ENCODE measurements at regions not wholly inside any gene's neighbourhood (a gene's known extent, or its start where the extent isn't known, plus 50 kb on each side); places are given as distances from the start of the nearest gene placed in this dataset.
"Not testable (repeated sequence)": the region's sequence is repeated elsewhere in the genome, so short reads cannot be mapped to it uniquely, and the experiment has no call there.

- DNase-seq (ENCODE audit: low read depth): no peak
Observed at GRCh38 chr11:81819462-81819861, 914.2 kb downstream of the FAM181B start.

GRCh38 chr11:81804858-81805257 is 928.8 kb downstream of the FAM181B start:
- H3K36me3 ChIP-seq (ENCODE audit: control insufficient read depth, insufficient read depth, low read length): no peaks in the 10 kb centered on the region
- no peak for DNase-seq (ENCODE audit: low read depth)
- H3K4me3 ChIP-seq (ENCODE audit: low read depth, low read length): no peak overlapping the region
- TF ChIP-seq CTCF (IDR thresholded peaks at IDR 0.05; ENCODE audit: insufficient read depth, low read length, poor library complexity, severe bottlenecking): no peak
- H3K27me3 ChIP-seq (ENCODE audit: control insufficient read depth, insufficient read depth, low read length): no peaks in the 10 kb centered on the region

More at GRCh38 chr11:81819462-81819861, 914.2 kb downstream of the FAM181B start:
- Histone ChIP-seq H3K36me3 (ENCODE audit: control insufficient read depth, insufficient read depth, low read length) (no peaks in the 10 kb centered on the region), H3K27me3 (ENCODE audit: control insufficient read depth, insufficient read depth, low read length) (no peaks in the 10 kb centered on the region), H3K4me3 (ENCODE audit: low read depth, low read length) (no peak overlapping the region)
- no peak for TF ChIP-seq CTCF (IDR thresholded peaks at IDR 0.05; ENCODE audit: insufficient read depth, low read length, poor library complexity, severe bottlenecking)

- no peak for TF ChIP-seq CTCF (IDR thresholded peaks at IDR 0.05; ENCODE audit: insufficient read depth, low read length, poor library complexity, severe bottlenecking)
- no peak overlapping the region for H3K4me3 ChIP-seq (ENCODE audit: low read depth, low read length)
- H3K27me3 ChIP-seq (ENCODE audit: control insufficient read depth, insufficient read depth, low read length): no peaks in the 10 kb centered on the region
- no peaks in the 10 kb centered on the region for H3K36me3 ChIP-seq (ENCODE audit: control insufficient read depth, insufficient read depth, low read length)
- DNase-seq (ENCODE audit: low read depth): no peak
Observed at GRCh38 chr11:81802591-81802990, 931.1 kb downstream of the FAM181B start.

GRCh38 chr11:81792416-81792815 is 941.2 kb downstream of the FAM181B start:
- H3K36me3 ChIP-seq (ENCODE audit: control insufficient read depth, insufficient read depth, low read length): no peaks in the 10 kb centered on the region
- H3K4me3 ChIP-seq (ENCODE audit: low read depth, low read length): no peak overlapping the region
- no peak for TF ChIP-seq CTCF (IDR thresholded peaks at IDR 0.05; ENCODE audit: insufficient read depth, low read length, poor library complexity, severe bottlenecking)
- DNase-seq (ENCODE audit: low read depth): no peak
- H3K27me3 ChIP-seq (ENCODE audit: control insufficient read depth, insufficient read depth, low read length): no peaks in the 10 kb centered on the region

- TF ChIP-seq CTCF (IDR thresholded peaks at IDR 0.05; ENCODE audit: insufficient read depth, low read length, poor library complexity, severe bottlenecking): peak; percentile 27
- Histone ChIP-seq H3K27me3 (ENCODE audit: control insufficient read depth, insufficient read depth, low read length) (no peaks in the 10 kb centered on the region), H3K4me3 (ENCODE audit: low read depth, low read length) (no peak overlapping the region), H3K36me3 (ENCODE audit: control insufficient read depth, insufficient read depth, low read length) (no peaks in the 10 kb centered on the region)
- DNase-seq (ENCODE audit: low read depth): peak; percentile 18
Observed at GRCh38 chr11:81787584-81788049, 946.0 kb downstream of the FAM181B start.

- no peak for DNase-seq (ENCODE audit: low read depth)
- Histone ChIP-seq H3K4me3 (ENCODE audit: low read depth, low read length) (no peak overlapping the region), H3K36me3 (ENCODE audit: control insufficient read depth, insufficient read depth, low read length) (no peaks in the 10 kb centered on the region), H3K27me3 (ENCODE audit: control insufficient read depth, insufficient read depth, low read length) (no peaks in the 10 kb centered on the region)
- no peak for TF ChIP-seq CTCF (IDR thresholded peaks at IDR 0.05; ENCODE audit: insufficient read depth, low read length, poor library complexity, severe bottlenecking)
Observed at GRCh38 chr11:81772166-81772565, 961.5 kb downstream of the FAM181B start.

- H3K4me3 ChIP-seq (ENCODE audit: low read depth, low read length); DNase-seq (ENCODE audit: low read depth); H3K36me3 ChIP-seq (ENCODE audit: control insufficient read depth, insufficient read depth, low read length); H3K27me3 ChIP-seq (ENCODE audit: control insufficient read depth, insufficient read depth, low read length): not testable (repeated sequence)
Observed at GRCh38 chr11:81769906-81770305, 963.8 kb downstream of the FAM181B start.
